Endodermal cell (in vitro differentiated cells): ENCODE measurements at regions not wholly inside any gene's neighbourhood (a gene's known extent, or its start where the extent isn't known, plus 50 kb on each side); places are given as distances from the start of the nearest gene placed in this dataset.

Source experiments
- DNase-seq: peaks from one replicate; pipeline ENCODE4 v3.0.0-alpha.2; 2017
- H3K27ac ChIP-seq: 2 replicates; pipeline ENCODE4 v1.5.1; 2013; ENCODE audit warnings: mild to moderate bottlenecking, low read depth, low read length, moderate library complexity
- H3K27me3 ChIP-seq: 2 replicates; pipeline ENCODE4 v1.6.1; 2013; ENCODE audit warnings: mild to moderate bottlenecking, low read length, moderate library complexity; ENCODE audit not compliant: insufficient read depth, control insufficient read depth, poor library complexity, severe bottlenecking
- H3K36me3 ChIP-seq: 2 replicates; pipeline ENCODE4 v1.7.0; 2013; ENCODE audit warnings: mild to moderate bottlenecking, low read length, moderate library complexity; ENCODE audit not compliant: control insufficient read depth, insufficient read depth
- H3K4me1 ChIP-seq: one replicate; pipeline ENCODE4 v1.7.0; 2013; ENCODE audit warnings: low read length; ENCODE audit not compliant: control insufficient read depth, insufficient read depth
- H3K4me3 ChIP-seq: 2 replicates; pipeline ENCODE4 v1.5.1; 2013; ENCODE audit warnings: mild to moderate bottlenecking, low read length, moderate library complexity
- H3K9ac ChIP-seq: 2 replicates; pipeline ENCODE4 v1.6.1; 2013; ENCODE audit warnings: mild to moderate bottlenecking, low read length, moderate library complexity; ENCODE audit not compliant: poor library complexity, severe bottlenecking; ENCODE audit errors: extremely low read depth
- H3K9me3 ChIP-seq: 2 replicates; pipeline ENCODE4 v1.6.1; 2013; ENCODE audit warnings: mild to moderate bottlenecking, low read length, moderate library complexity; ENCODE audit not compliant: control insufficient read depth
- H3K27ac Mint-ChIP-seq: 2 replicates; pipeline ENCODE4 v1.8.0; 2020; ENCODE audit warnings: mixed read lengths
- H3K27me3 Mint-ChIP-seq: 2 replicates; pipeline ENCODE4 v1.8.0; 2021; ENCODE audit warnings: mild to moderate bottlenecking, mixed read lengths; ENCODE audit not compliant: insufficient read depth
- H3K36me3 Mint-ChIP-seq: 2 replicates; pipeline ENCODE4 v1.8.0; 2020; ENCODE audit warnings: low read depth, mixed read lengths
- H3K4me1 Mint-ChIP-seq: 2 replicates; pipeline ENCODE4 v1.8.0; 2020; ENCODE audit warnings: mixed read lengths
- H3K4me3 Mint-ChIP-seq: 2 replicates; pipeline ENCODE4 v1.8.0; 2020; ENCODE audit warnings: mild to moderate bottlenecking, moderate library complexity, mixed read lengths
- H3K9me3 Mint-ChIP-seq: 2 replicates; pipeline ENCODE4 v1.8.0; 2020; ENCODE audit warnings: mild to moderate bottlenecking, mixed read lengths
- CTCF ChIP-seq: fragments of 200-600 bp; sonication (generic); conservative IDR thresholded peaks from 2 replicates; pipeline ENCODE4 v1.5.0; 2021; ENCODE audit warnings: antibody characterized with exemption, mild to moderate bottlenecking
- WGBS, 2 experiments: methylation state at CpG; one replicate each; pipeline versions ENCODE4 v1.1.5 to v1.1.7; 2013; ENCODE audit warnings: missing lambda C conversion rate in 2 of 2, mixed read lengths in 1 of 2; ENCODE audit not compliant: insufficient coverage in 1 of 2, insufficient read length in 1 of 2; 5-methylcytosine and 5-hydroxymethylcytosine counted together

- 76 to 77% methylated on average over 21 to 25 of the region's 25 CpGs for WGBS, 2 experiments
- H3K27me3 ChIP-seq, result no peaks in the 10 kb centered on the region
Observed at GRCh38 chr12:34387711-34388635, 365.7 kb downstream of the ALG10 start.

DNA sequence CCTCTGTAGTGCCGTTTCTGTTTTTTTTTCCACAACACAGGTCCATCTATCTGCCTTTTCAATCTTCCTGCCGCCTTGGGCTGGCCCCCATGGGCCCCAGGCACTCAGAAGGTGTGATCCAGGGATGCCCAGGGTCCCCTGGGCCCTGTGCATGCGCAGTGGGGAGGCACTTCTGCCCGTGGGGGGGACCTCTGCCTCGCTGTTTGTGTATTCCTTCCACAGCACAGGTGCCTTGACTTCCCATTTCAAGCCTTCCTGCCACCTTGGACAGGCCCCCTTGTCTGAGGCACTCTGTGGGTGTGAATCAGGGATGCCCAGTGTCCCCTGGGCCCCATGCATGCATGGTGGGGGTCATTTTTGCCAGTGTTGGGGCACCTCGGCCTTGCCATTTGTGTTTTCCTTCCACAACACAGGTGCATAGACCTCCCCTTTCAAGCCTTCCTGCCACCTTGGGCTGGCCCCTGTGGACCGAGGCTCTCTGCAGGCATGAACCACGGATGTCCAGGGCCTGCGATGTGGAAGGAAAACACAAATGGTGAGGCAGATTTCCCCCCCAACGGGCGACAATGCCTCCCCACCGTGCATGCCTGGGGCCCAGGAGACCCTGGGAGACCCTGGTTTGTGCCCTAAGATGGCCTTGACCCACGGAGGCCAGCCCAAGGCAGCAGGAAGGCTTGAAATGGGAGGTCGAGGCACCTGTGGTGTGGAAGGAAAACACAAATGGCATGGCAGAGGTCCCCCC lies 366.5 kb downstream of the ALG10 start:
- peaks cover 3% of the 10 kb centered on the region for H3K27me3 Mint-ChIP-seq
- Histone ChIP-seq H3K4me3 (no peak overlapping the region), H3K9me3 (peaks cover 30% of the 10 kb centered on the region), H3K4me1 (no peaks in the 10 kb centered on the region), H3K9ac (no peak overlapping the region), H3K36me3 (no peaks in the 10 kb centered on the region), H3K27ac (no peak overlapping the region), H3K27me3 (no peaks in the 10 kb centered on the region)
- H3K27ac Mint-ChIP-seq, result no peak overlapping the region
- H3K36me3 Mint-ChIP-seq, result peaks cover 6% of the 10 kb centered on the region
- 56 to 63% methylated on average over 7 to 14 of the region's 14 CpGs for WGBS, 2 experiments
- H3K4me1 Mint-ChIP-seq, result no peaks in the 10 kb centered on the region
- no peak for TF ChIP-seq CTCF
- DNase-seq, result no peak
- no peak overlapping the region for H3K4me3 Mint-ChIP-seq
- peaks cover 100% of the 10 kb centered on the region for H3K9me3 Mint-ChIP-seq

More at GRCh38 chr12:34387711-34388635, 365.7 kb downstream of the ALG10 start:
- no peaks in the 10 kb centered on the region for H3K36me3 ChIP-seq
- no peak overlapping the region for H3K27ac Mint-ChIP-seq
- no peak for TF ChIP-seq CTCF
- H3K4me1 Mint-ChIP-seq, result no peaks in the 10 kb centered on the region
- no peak for DNase-seq
- H3K27me3 Mint-ChIP-seq, result peaks cover 3% of the 10 kb centered on the region
- no peak overlapping the region for H3K4me3 Mint-ChIP-seq
- no peak overlapping the region for H3K4me3 ChIP-seq
- H3K27ac ChIP-seq, result no peak overlapping the region
- peaks cover 6% of the 10 kb centered on the region for H3K36me3 Mint-ChIP-seq
- peaks cover 100% of the 10 kb centered on the region for H3K9me3 Mint-ChIP-seq
- peaks cover 30% of the 10 kb centered on the region for H3K9me3 ChIP-seq
- H3K4me1 ChIP-seq, result no peaks in the 10 kb centered on the region
- no peak overlapping the region for H3K9ac ChIP-seq

DNA sequence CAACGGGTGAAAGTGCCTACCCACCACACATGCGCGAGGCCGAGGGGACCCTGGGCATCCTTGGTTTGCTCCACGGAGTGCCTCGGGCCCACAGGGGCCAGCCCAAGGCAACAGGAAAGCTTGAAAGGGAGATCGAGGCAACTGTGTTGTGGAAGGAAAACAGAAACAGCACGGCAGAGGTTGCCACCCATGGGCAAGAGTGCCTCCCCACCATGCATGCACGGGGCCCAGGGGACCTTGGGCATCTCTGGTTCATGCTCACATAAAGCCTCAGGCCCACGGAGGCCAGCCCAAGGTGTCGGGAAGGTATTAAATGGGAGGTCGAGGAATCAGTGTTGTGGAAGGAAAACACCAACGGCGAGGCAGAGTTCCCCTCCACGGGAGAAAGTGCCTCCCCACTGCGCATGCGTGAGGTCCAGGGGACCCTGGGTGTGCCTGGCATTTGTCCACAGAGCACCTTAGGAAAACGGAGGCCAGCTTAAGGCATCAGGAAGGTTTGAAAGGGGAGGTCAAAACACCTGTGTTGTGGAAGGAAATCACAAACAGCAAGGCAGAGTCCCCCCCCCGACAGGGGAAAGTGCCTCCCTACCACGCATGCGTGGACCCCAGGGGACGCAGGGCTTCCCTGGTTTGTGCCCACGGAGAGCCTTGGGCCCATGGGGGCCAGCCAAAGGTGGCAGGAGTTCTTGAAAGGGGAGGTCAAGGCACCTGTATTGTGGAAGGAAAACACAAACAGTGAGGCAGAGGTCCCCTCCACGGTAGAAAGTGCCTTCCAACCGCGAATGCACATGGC lies 367.3 kb downstream of the ALG10 start:
- DNase-seq, result no peak
- peaks cover 3% of the 10 kb centered on the region for H3K27me3 Mint-ChIP-seq
- Histone ChIP-seq H3K4me3 (no peak overlapping the region), H3K27me3 (no peaks in the 10 kb centered on the region), H3K4me1 (no peaks in the 10 kb centered on the region), H3K9me3 (peaks cover 30% of the 10 kb centered on the region), H3K9ac (no peak overlapping the region), H3K36me3 (no peaks in the 10 kb centered on the region), H3K27ac (no peak overlapping the region)
- no peak overlapping the region for H3K27ac Mint-ChIP-seq
- TF ChIP-seq CTCF, result no peak
- no peaks in the 10 kb centered on the region for H3K4me1 Mint-ChIP-seq
- 65 to 72% methylated on average over 26 of the region's 26 CpGs for WGBS, 2 experiments
- H3K9me3 Mint-ChIP-seq, result peaks cover 100% of the 10 kb centered on the region
- peaks cover 5% of the 10 kb centered on the region for H3K36me3 Mint-ChIP-seq
- no peak overlapping the region for H3K4me3 Mint-ChIP-seq
